ENCODE measurements at regions not wholly inside any gene's neighbourhood (a gene's known extent, or its start where the extent isn't known, plus 50 kb on each side); places are given as distances from the start of the nearest gene placed in this dataset.

GRCh38 chr9:90539286-90539685 lies 103.3 kb downstream of the DIRAS2 start:
- H2AFZ ChIP-seq (ENCODE audit: low read length), result no peak overlapping the region
- peaks cover 0 to 5% of the 10 kb centered on the region in 2 donors for H3K4me1 ChIP-seq (ENCODE audit: control insufficient read depth in 2 of 2, insufficient read depth in 1 of 2, low read depth in 1 of 2, low read length in 2 of 2)
- H3K23ac ChIP-seq (ENCODE audit: low read depth, low read length, poor library complexity), result no peak overlapping the region
- no peak overlapping the region for H3K4ac ChIP-seq (ENCODE audit: low read length)
- H3K14ac ChIP-seq (ENCODE audit: low read length), result no peak overlapping the region
- H3K18ac ChIP-seq (ENCODE audit: low read length), result no peak overlapping the region
- H3K36me3 ChIP-seq (replicated peaks in 1 of 2; ENCODE audit: control insufficient read depth in 2 of 2, insufficient read depth in 2 of 2, low read length in 2 of 2), result no peaks in the 10 kb centered on the region
- H2BK120ac ChIP-seq (ENCODE audit: low read depth, low read length), result no peak overlapping the region
- no peaks in the 10 kb centered on the region for H3K79me1 ChIP-seq (ENCODE audit: low read depth, low read length)
- H3K27ac ChIP-seq (replicated peaks; ENCODE audit: low read length), result no peak overlapping the region
- no peak overlapping the region for H2BK15ac ChIP-seq (ENCODE audit: low read length)
- H3K27me3 ChIP-seq (ENCODE audit: control insufficient read depth in 3 of 3, insufficient read depth in 3 of 3, low read depth in 1 of 3, low read length in 3 of 3), result no peaks in the 10 kb centered on the region
- no peak for DNase-seq (ENCODE audit: low spot score)
- no peak overlapping the region for H2AK5ac ChIP-seq (ENCODE audit: low read depth, low read length)
- H2BK12ac ChIP-seq (ENCODE audit: low read length), result no peak overlapping the region
- H3K9ac ChIP-seq (ENCODE audit: low read depth, low read length, poor library complexity), result no peak overlapping the region
- H2BK5ac ChIP-seq (ENCODE audit: low read length), result no peak overlapping the region
- H3K4me2 ChIP-seq (ENCODE audit: insufficient read depth, low read length, poor library complexity, severe bottlenecking), result no peak overlapping the region
- no peaks in the 10 kb centered on the region for H3K9me3 ChIP-seq (replicated peaks in 1 of 2; ENCODE audit: control insufficient read depth in 2 of 2, insufficient read depth in 1 of 2, low read depth in 1 of 2, low read length in 2 of 2)
- no peak overlapping the region for H3K4me3 ChIP-seq (ENCODE audit: low read length in 2 of 2)
- H4K91ac ChIP-seq (ENCODE audit: low read depth, low read length, poor library complexity), result no peak overlapping the region
- no peak overlapping the region for H4K8ac ChIP-seq (ENCODE audit: low read depth, low read length)

DNA sequence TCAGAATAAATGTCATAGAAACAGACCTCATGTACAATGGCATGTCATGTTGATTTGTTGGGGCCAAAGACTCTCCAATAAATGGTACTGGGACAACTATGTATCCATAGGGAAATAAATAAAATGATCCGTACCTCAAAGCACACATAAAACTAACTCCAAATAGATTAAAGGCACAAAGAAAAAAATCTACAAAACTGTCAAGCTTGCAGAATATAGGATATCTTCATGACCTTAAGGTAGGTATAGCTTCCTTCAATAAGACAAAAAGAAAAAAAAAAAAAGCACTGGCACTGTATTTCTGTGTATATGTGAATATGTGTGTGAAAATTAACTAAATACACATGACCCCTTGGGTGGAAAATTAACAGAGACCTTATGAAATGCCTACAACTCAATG lies 101.9 kb downstream of the DIRAS2 start:
- no peaks in the 10 kb centered on the region for H3K27me3 ChIP-seq (ENCODE audit: control insufficient read depth in 3 of 3, insufficient read depth in 3 of 3, low read depth in 1 of 3, low read length in 3 of 3)
- H2BK5ac ChIP-seq (ENCODE audit: low read length), result no peak overlapping the region
- no peak overlapping the region for H4K8ac ChIP-seq (ENCODE audit: low read depth, low read length)
- no peak overlapping the region for H2AFZ ChIP-seq (ENCODE audit: low read length)
- no peak overlapping the region for H3K23ac ChIP-seq (ENCODE audit: low read depth, low read length, poor library complexity)
- no peak overlapping the region for H3K4ac ChIP-seq (ENCODE audit: low read length)
- H3K4me2 ChIP-seq (ENCODE audit: insufficient read depth, low read length, poor library complexity, severe bottlenecking), result no peak overlapping the region
- no peaks in the 10 kb centered on the region for H3K9me3 ChIP-seq (replicated peaks in 1 of 2; ENCODE audit: control insufficient read depth in 2 of 2, insufficient read depth in 1 of 2, low read depth in 1 of 2, low read length in 2 of 2)
- no peak overlapping the region for H2BK12ac ChIP-seq (ENCODE audit: low read length)
- no peak overlapping the region for H3K9ac ChIP-seq (ENCODE audit: low read depth, low read length, poor library complexity)
- H3K27ac ChIP-seq (replicated peaks; ENCODE audit: low read length), result no peak overlapping the region
- H3K14ac ChIP-seq (ENCODE audit: low read length), result no peak overlapping the region
- no peak overlapping the region for H3K4me3 ChIP-seq (ENCODE audit: low read length in 2 of 2)
- no peak overlapping the region for H2AK5ac ChIP-seq (ENCODE audit: low read depth, low read length)
- no peak overlapping the region for H2BK120ac ChIP-seq (ENCODE audit: low read depth, low read length)
- no peaks in the 10 kb centered on the region for H3K79me1 ChIP-seq (ENCODE audit: low read depth, low read length)
- H4K91ac ChIP-seq (ENCODE audit: low read depth, low read length, poor library complexity), result no peak overlapping the region
- no peak for DNase-seq (ENCODE audit: low spot score)
- no CpG with 5 or more reads among the region's 1 CpG for WGBS, 2 donors (ENCODE audit: extremely low coverage in 2 of 2, insufficient read length in 2 of 2, insufficient replicate concordance in 1 of 2)
- H2BK15ac ChIP-seq (ENCODE audit: low read length), result no peak overlapping the region
- H3K4me1 ChIP-seq (ENCODE audit: control insufficient read depth in 2 of 2, insufficient read depth in 1 of 2, low read depth in 1 of 2, low read length in 2 of 2), result peaks cover 1 to 13% of the 10 kb centered on the region in 2 donors
- no peaks in the 10 kb centered on the region for H3K36me3 ChIP-seq (replicated peaks in 1 of 2; ENCODE audit: control insufficient read depth in 2 of 2, insufficient read depth in 2 of 2, low read length in 2 of 2)
- no peak overlapping the region for H3K18ac ChIP-seq (ENCODE audit: low read length)

- Histone ChIP-seq H3K9me3 (replicated peaks in 1 of 2; ENCODE audit: control insufficient read depth in 2 of 2, insufficient read depth in 1 of 2, low read depth in 1 of 2, low read length in 2 of 2) (peaks cover 6 to 19% of the 10 kb centered on the region in 2 donors), H2BK15ac (ENCODE audit: low read length) (no peak overlapping the region), H3K9ac (ENCODE audit: low read depth, low read length, poor library complexity) (no peak overlapping the region), H2AK5ac (ENCODE audit: low read depth, low read length) (no peak overlapping the region), H3K27ac (replicated peaks; ENCODE audit: low read length) (no peak overlapping the region), H3K4me2 (ENCODE audit: insufficient read depth, low read length, poor library complexity, severe bottlenecking) (no peak overlapping the region), H2BK5ac (ENCODE audit: low read length) (no peak overlapping the region), H2BK120ac (ENCODE audit: low read depth, low read length) (no peak overlapping the region), H2AFZ (ENCODE audit: low read length) (no peak overlapping the region), H3K4me1 (ENCODE audit: control insufficient read depth in 2 of 2, insufficient read depth in 1 of 2, low read depth in 1 of 2, low read length in 2 of 2) (peaks cover 1 to 24% of the 10 kb centered on the region in 2 donors), H3K14ac (ENCODE audit: low read length) (no peak overlapping the region), H4K8ac (ENCODE audit: low read depth, low read length) (no peak overlapping the region), H3K4me3 (ENCODE audit: low read length in 2 of 2) (no peak overlapping the region), H3K79me1 (ENCODE audit: low read depth, low read length) (no peaks in the 10 kb centered on the region), H3K36me3 (replicated peaks in 1 of 2; ENCODE audit: control insufficient read depth in 2 of 2, insufficient read depth in 2 of 2, low read length in 2 of 2) (no peaks in the 10 kb centered on the region), H3K23ac (ENCODE audit: low read depth, low read length, poor library complexity) (no peak overlapping the region), H3K18ac (ENCODE audit: low read length) (no peak overlapping the region), H2BK12ac (ENCODE audit: low read length) (no peak overlapping the region), H3K4ac (ENCODE audit: low read length) (no peak overlapping the region), H3K27me3 (ENCODE audit: control insufficient read depth in 3 of 3, insufficient read depth in 3 of 3, low read depth in 1 of 3, low read length in 3 of 3) (no peaks in the 10 kb centered on the region), H4K91ac (ENCODE audit: low read depth, low read length, poor library complexity) (no peak overlapping the region)
- no CpG with 5 or more reads among the region's 2 CpGs for WGBS, 2 donors (ENCODE audit: extremely low coverage in 2 of 2, insufficient read length in 2 of 2, insufficient replicate concordance in 1 of 2)
- no peak for DNase-seq (ENCODE audit: low spot score)
Measured at GRCh38 chr9:90544488-90544887, 98.1 kb downstream of the DIRAS2 start.

GRCh38 chr9:90546200-90546599 lies 96.4 kb downstream of the DIRAS2 start:
- no peaks in the 10 kb centered on the region for H3K27me3 ChIP-seq (ENCODE audit: control insufficient read depth in 3 of 3, insufficient read depth in 3 of 3, low read depth in 1 of 3, low read length in 3 of 3)
- no peak overlapping the region for H3K14ac ChIP-seq (ENCODE audit: low read length)
- no peak overlapping the region for H2AFZ ChIP-seq (ENCODE audit: low read length)
- no peak overlapping the region for H3K9ac ChIP-seq (ENCODE audit: low read depth, low read length, poor library complexity)
- H3K4me2 ChIP-seq (ENCODE audit: insufficient read depth, low read length, poor library complexity, severe bottlenecking), result no peak overlapping the region
- H3K79me1 ChIP-seq (ENCODE audit: low read depth, low read length), result no peaks in the 10 kb centered on the region
- H3K27ac ChIP-seq (replicated peaks; ENCODE audit: low read length), result no peak overlapping the region
- peaks cover 6 to 21% of the 10 kb centered on the region in 2 donors for H3K9me3 ChIP-seq (replicated peaks in 1 of 2; ENCODE audit: control insufficient read depth in 2 of 2, insufficient read depth in 1 of 2, low read depth in 1 of 2, low read length in 2 of 2)
- H3K4me3 ChIP-seq (ENCODE audit: low read length in 2 of 2), result no peak overlapping the region
- no peaks in the 10 kb centered on the region for H3K36me3 ChIP-seq (replicated peaks in 1 of 2; ENCODE audit: control insufficient read depth in 2 of 2, insufficient read depth in 2 of 2, low read length in 2 of 2)
- no peak overlapping the region for H2BK120ac ChIP-seq (ENCODE audit: low read depth, low read length)
- no peak overlapping the region for H3K23ac ChIP-seq (ENCODE audit: low read depth, low read length, poor library complexity)
- H4K91ac ChIP-seq (ENCODE audit: low read depth, low read length, poor library complexity), result no peak overlapping the region
- no peak overlapping the region for H4K8ac ChIP-seq (ENCODE audit: low read depth, low read length)
- H2AK5ac ChIP-seq (ENCODE audit: low read depth, low read length), result no peak overlapping the region
- peak; percentile 88 for DNase-seq (ENCODE audit: low spot score)
- no peak overlapping the region for H2BK15ac ChIP-seq (ENCODE audit: low read length)
- H3K4ac ChIP-seq (ENCODE audit: low read length), result no peak overlapping the region
- H3K18ac ChIP-seq (ENCODE audit: low read length), result no peak overlapping the region
- H2BK5ac ChIP-seq (ENCODE audit: low read length), result no peak overlapping the region
- peaks cover 1 to 24% of the 10 kb centered on the region in 2 donors for H3K4me1 ChIP-seq (ENCODE audit: control insufficient read depth in 2 of 2, insufficient read depth in 1 of 2, low read depth in 1 of 2, low read length in 2 of 2)
- no peak overlapping the region for H2BK12ac ChIP-seq (ENCODE audit: low read length)
- no CpG with 5 or more reads among the region's 7 CpGs for WGBS, 2 donors (ENCODE audit: extremely low coverage in 2 of 2, insufficient read length in 2 of 2, insufficient replicate concordance in 1 of 2)

Measured in neuronal stem cell (in vitro differentiated cells).